ENCODE measurements at regions not wholly inside any gene's neighbourhood (a gene's known extent, or its start where the extent isn't known, plus 50 kb on each side); places are given as distances from the start of the nearest gene placed in this dataset.

DNA sequence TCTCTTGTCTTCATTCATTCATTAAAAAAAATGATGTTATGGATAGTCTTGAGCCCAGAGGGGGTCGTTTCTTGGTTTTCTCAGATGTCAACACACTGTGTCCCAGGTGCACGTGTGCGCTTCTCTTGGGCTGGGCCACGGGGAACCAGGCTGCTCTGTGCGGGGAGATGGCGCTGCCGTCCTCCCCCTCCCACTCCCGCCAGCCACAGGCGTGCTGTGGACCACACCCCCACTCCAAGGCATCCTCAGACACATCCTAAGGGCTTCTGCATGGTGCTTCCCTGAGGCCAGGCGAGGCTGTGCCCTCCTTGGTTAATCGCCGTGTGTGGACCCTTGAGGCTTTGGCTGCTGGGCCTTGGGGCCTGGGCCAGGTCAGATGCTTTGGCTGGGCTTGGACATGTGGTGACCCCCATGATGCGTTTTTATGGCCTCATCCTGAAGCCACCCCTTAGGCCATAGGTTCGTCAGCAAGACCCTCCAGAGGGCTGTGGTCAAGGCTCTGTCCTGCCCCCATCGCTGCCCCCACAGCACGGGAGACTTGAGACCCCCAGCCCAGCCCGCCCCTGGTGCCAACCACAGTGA lies 245.7 kb upstream of the CIBAR2 start:
- dilution Hi-C loops (cut with HindIII; ENCODE audit: low sequenced_read_pairs, unreplicated experiment), result no loop called here
- H3K56ac ChIP-seq (ENCODE audit: extremely low read depth, insufficient read depth, low read length), result no peak overlapping the region
- ATAC-seq (ENCODE audit: low read depth) (no peak), DNase-seq (no peak)
- H3K9me1 ChIP-seq (ENCODE audit: insufficient read depth, low read length), result peaks cover 15% of the 10 kb centered on the region; the same call in 1 of the 2 replicates
- no peak overlapping the region for H2BK5ac ChIP-seq (ENCODE audit: low read depth, low read length, poor library complexity, severe bottlenecking)
- BruUV-seq (replicated peaks), result no TSS peak
- WGBS, 2 experiments (ENCODE audit: extremely low coverage in 2 of 2, insufficient read length in 1 of 2), result 88% methylated on average over 7 of the region's 17 CpGs; no CpG with 5 or more reads in 1 of the 2 experiments
- ChIA-PET POLR2A (ENCODE audit: unreplicated experiment) (no interaction called here), CTCF (no interaction called here)
- no peak overlapping the region for H3K27ac ChIP-seq (ENCODE audit: insufficient read depth, low read length)
- no peak overlapping the region for H2AK9ac ChIP-seq (replicated peaks; ENCODE audit: low read depth, low read length, poor library complexity)
- no peak overlapping the region for H3K9ac ChIP-seq (ENCODE audit: low read depth, low read length)
- H3K79me1 ChIP-seq (ENCODE audit: low read depth in 1 of 2, low read length in 2 of 2), result peaks cover 24 to 57% of the 10 kb centered on the region in 2 experiments
- H3K4ac ChIP-seq (ENCODE audit: low read depth, low read length), result no peak overlapping the region; the same call in 1 of the 2 replicates
- H4K8ac ChIP-seq (ENCODE audit: low read depth in 2 of 2, low read length in 2 of 2), result no peak overlapping the region
- no peak overlapping the region for H3K23ac ChIP-seq (ENCODE audit: low read depth, low read length)
- no peak overlapping the region for H3K18ac ChIP-seq (ENCODE audit: low read depth, low read length)
- intact Hi-C loops (cut with micrococcal nuclease), result no loop called here
- H4K91ac ChIP-seq (ENCODE audit: insufficient read depth, low read depth, low read length), result no peak overlapping the region
- H3K36me3 ChIP-seq (ENCODE audit: control insufficient read depth, insufficient read depth, low read length), result peaks cover 2% of the 10 kb centered on the region; the same call in 1 of the 2 replicates
- H2BK20ac ChIP-seq (ENCODE audit: low read depth, low read length), result no peak overlapping the region
- H3K9me3 ChIP-seq (ENCODE audit: control insufficient read depth, insufficient read depth, low read length), result no peaks in the 10 kb centered on the region
- H3K4me1 ChIP-seq (ENCODE audit: control insufficient read depth, insufficient read depth, low read length), result peaks cover 26% of the 10 kb centered on the region
- H2AK5ac ChIP-seq (ENCODE audit: low read depth, low read length), result no peak overlapping the region
- H4K20me1 ChIP-seq (ENCODE audit: insufficient read depth, low read length), result peaks cover 76% of the 10 kb centered on the region
- no peaks in the 10 kb centered on the region for H3K27me3 ChIP-seq (ENCODE audit: control insufficient read depth, insufficient read depth, low read length)
- TF ChIP-seq POLR2A (IDR thresholded peaks at IDR 0.05; ENCODE audit: low read depth, low read length) (no peak), FOS (IDR thresholded peaks at IDR 0.05; ENCODE audit: low read depth, low read length) (no peak), NFE2L2 (IDR thresholded peaks at IDR 0.05; ENCODE audit: low read depth, low read length) (no peak), MAFK (IDR thresholded peaks at IDR 0.05; ENCODE audit: low read depth, low read length) (no peak), RFX5 (IDR thresholded peaks at IDR 0.05; ENCODE audit: low read depth, low read length) (no peak), RCOR1 (IDR thresholded peaks at IDR 0.05; ENCODE audit: insufficient replicate concordance, low read length) (no peak), MAZ (IDR thresholded peaks at IDR 0.05; ENCODE audit: borderline replicate concordance, low read depth, low read length) (no peak), MXI1 (IDR thresholded peaks at IDR 0.05; ENCODE audit: borderline replicate concordance, low read depth, low read length) (no peak), RAD21 (IDR thresholded peaks at IDR 0.05; ENCODE audit: low read length) (no peak), BHLHE40 (IDR thresholded peaks at IDR 0.05; ENCODE audit: low read depth, low read length) (no peak), CHD1 (IDR thresholded peaks at IDR 0.05; ENCODE audit: low read depth, low read length) (no peak), CEBPB (IDR thresholded peaks at IDR 0.05; ENCODE audit: low read depth, low read length) (no peak), SMC3 (IDR thresholded peaks at IDR 0.05; ENCODE audit: low read depth, low read length) (no peak)
- TF ChIP-seq, protein P1, sequence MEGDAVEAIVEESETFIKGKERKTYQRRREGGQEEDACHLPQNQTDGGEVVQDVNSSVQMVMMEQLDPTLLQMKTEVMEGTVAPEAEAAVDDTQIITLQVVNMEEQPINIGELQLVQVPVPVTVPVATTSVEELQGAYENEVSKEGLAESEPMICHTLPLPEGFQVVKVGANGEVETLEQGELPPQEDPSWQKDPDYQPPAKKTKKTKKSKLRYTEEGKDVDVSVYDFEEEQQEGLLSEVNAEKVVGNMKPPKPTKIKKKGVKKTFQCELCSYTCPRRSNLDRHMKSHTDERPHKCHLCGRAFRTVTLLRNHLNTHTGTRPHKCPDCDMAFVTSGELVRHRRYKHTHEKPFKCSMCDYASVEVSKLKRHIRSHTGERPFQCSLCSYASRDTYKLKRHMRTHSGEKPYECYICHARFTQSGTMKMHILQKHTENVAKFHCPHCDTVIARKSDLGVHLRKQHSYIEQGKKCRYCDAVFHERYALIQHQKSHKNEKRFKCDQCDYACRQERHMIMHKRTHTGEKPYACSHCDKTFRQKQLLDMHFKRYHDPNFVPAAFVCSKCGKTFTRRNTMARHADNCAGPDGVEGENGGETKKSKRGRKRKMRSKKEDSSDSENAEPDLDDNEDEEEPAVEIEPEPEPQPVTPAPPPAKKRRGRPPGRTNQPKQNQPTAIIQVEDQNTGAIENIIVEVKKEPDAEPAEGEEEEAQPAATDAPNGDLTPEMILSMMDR (conservative IDR thresholded peaks at IDR 0.05; ENCODE audit: low read depth, low read length), result no peak
- TF ChIP-seq, protein P2, sequence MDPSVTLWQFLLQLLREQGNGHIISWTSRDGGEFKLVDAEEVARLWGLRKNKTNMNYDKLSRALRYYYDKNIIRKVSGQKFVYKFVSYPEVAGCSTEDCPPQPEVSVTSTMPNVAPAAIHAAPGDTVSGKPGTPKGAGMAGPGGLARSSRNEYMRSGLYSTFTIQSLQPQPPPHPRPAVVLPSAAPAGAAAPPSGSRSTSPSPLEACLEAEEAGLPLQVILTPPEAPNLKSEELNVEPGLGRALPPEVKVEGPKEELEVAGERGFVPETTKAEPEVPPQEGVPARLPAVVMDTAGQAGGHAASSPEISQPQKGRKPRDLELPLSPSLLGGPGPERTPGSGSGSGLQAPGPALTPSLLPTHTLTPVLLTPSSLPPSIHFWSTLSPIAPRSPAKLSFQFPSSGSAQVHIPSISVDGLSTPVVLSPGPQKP (IDR thresholded peaks at IDR 0.05; ENCODE audit: borderline replicate concordance, low read depth, low read length), result no peak
- TF ChIP-seq, protein P3, sequence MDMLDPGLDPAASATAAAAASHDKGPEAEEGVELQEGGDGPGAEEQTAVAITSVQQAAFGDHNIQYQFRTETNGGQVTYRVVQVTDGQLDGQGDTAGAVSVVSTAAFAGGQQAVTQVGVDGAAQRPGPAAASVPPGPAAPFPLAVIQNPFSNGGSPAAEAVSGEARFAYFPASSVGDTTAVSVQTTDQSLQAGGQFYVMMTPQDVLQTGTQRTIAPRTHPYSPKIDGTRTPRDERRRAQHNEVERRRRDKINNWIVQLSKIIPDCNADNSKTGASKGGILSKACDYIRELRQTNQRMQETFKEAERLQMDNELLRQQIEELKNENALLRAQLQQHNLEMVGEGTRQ (IDR thresholded peaks at IDR 0.05; ENCODE audit: low read depth, low read length), result no peak
- no peak overlapping the region for H3K4me3 ChIP-seq (ENCODE audit: insufficient read depth, low read depth, low read length)
- in situ Hi-C loops (cut with MboI; ENCODE audit: low sequenced_read_pairs), result no loop called here
- H2BK120ac ChIP-seq (ENCODE audit: low read depth, low read length), result no peak overlapping the region
- no peak overlapping the region for H2AFZ ChIP-seq (replicated peaks; ENCODE audit: low read length, poor library complexity)
- H3K4me2 ChIP-seq (ENCODE audit: low read depth, low read length), result no peak overlapping the region
- H4K5ac ChIP-seq (ENCODE audit: low read depth, low read length), result no peak overlapping the region
- no peak overlapping the region for H3K14ac ChIP-seq (replicated peaks; ENCODE audit: low read depth, low read length)
- no peak overlapping the region for H2BK15ac ChIP-seq (ENCODE audit: low read depth, low read length)

All from IMR-90 (cell line).